ENCODE measurements at regions not wholly inside any gene's neighbourhood (a gene's known extent, or its start where the extent isn't known, plus 50 kb on each side); places are given as distances from the start of the nearest gene placed in this dataset.
A peak's percentile ranks its signal among the peaks of the same experiment; 100 is the strongest.
"Not testable (repeated sequence)": the region's sequence is repeated elsewhere in the genome, so short reads cannot be mapped to it uniquely, and the experiment has no call there.

DNA sequence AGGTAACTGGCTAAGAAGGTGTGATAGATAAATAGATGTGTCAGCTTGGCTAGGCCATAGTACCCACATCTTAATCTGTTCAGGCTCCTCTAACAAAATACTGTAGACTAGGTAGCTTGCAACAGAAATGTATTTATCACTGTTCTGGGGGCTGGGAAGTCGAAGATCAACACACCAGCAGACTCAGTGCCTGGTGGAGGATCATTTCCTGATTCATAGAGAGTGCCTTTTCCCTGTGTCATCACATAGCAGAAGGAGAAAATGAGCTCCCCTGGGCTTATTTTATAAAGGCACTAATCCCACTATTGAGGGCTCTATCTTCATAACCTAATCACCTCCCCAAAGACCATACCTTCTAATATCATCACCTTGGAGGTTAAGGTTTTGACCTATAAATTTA lies 532.7 kb upstream of the OLFM3 start:
- no peak for DNase-seq (ENCODE audit: low read depth)

DNA sequence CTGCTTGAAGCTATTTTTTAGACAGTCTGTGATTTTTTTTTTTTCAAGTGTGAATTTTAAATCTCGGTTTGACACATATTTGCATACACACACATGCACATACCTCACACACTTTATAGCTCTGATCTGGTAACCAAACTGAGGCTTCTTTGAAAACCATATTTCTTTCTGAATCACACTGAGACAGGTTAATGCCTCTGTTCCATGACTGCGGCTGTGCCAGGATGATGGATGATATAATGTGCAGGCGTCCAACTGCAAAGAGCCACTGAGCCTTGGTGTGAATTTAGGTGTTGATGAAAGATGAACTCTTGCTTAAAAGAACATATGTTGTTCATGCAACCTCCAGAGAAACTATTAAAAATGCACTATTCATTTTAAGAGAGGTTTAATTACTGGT lies 504.0 kb upstream of the OLFM3 start:
- no peak for DNase-seq (ENCODE audit: low read depth)

GRCh38 chr1:102498929-102499328 lies 502.2 kb upstream of the OLFM3 start:
- no peak for DNase-seq (ENCODE audit: low read depth)

- DNase-seq (ENCODE audit: low read depth), result not testable (repeated sequence)
Observed at GRCh38 chr1:102497810-102498209, 501.1 kb upstream of the OLFM3 start.

- DNase-seq (ENCODE audit: low read depth), result peak; percentile 8
Observed at GRCh38 chr1:102472520-102472919, 475.8 kb upstream of the OLFM3 start.

DNA sequence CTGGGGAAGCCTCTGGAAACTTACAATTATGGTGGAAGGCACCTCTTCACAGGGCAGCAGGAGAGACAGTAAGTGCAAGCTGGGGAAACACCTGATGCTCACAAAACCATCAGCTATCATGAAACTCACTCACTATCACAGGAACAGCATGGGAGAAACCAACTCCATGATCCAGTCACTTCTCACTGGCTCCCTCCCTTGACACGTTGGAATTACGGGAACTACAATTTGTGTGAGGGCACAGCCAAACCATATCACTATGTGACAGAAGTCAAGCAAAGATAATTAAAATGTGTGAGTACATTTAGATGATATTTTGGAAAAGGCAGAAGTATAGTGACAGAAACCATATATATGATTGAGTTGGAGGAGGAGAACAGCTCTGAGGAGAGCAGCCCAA lies 474.0 kb upstream of the OLFM3 start:
- no peak for DNase-seq (ENCODE audit: low read depth)

DNA sequence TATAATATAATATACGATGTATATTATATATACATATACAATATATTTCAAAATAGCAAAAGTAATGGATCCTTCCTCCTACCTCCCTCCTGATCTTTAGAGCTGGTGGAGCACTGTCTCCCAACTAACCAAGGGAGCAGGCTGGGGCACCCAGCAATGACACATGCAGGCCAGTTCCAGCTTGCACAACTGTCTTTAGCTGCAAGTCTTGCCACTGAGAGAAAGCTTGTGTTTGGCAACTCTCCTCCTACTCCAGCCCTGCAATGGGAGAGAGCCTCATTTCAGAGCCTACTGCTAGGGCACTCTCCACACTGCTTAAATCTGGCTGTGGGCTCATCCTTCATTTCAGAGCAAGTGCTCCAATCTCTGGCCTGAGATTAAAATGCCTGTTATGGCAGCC lies 469.8 kb upstream of the OLFM3 start:
- DNase-seq (ENCODE audit: low read depth), result no peak

DNA sequence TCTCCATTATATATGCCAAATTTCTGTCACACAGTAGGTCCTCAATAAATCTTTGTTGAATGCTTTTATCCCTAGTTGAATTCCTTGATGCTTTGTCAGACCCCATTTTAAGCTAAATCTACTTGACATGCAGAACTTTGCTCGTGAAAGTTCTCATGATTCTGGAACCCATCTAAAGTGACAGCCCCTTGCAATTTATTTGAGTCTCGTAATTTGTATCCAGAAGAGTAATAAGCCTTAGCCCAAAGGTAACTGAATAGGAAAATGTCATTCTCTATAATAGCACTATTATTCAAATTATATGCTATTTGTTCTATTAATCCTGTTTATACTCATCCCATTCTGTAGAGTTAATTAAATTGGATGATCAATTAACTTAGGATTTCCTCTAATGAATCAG lies 466.6 kb upstream of the OLFM3 start:
- no peak for DNase-seq (ENCODE audit: low read depth)

DNA sequence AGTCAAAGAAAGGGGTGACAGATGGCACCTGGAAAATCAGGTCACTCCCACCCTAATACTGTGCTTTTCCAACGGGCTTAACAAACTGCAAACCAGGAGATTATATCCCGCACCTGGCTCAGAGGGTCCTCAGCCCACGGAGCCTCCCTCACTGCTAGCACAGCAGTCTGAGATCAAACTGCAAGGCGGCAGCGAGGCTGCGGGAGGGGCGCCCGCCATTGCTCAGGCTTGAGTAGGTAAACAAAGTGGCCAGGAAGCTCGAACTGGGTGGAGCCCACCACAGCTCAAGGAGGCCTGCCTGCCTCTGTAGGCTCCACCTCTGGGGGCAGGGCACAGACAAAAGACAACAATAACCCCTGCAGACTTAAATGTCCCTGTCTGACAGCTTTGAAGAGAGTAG lies 445.6 kb upstream of the OLFM3 start:
- DNase-seq (ENCODE audit: low read depth), result not testable (repeated sequence)

- no peak for DNase-seq (ENCODE audit: low read depth)
Observed at GRCh38 chr1:102435483-102435882, 438.8 kb upstream of the OLFM3 start.

DNA sequence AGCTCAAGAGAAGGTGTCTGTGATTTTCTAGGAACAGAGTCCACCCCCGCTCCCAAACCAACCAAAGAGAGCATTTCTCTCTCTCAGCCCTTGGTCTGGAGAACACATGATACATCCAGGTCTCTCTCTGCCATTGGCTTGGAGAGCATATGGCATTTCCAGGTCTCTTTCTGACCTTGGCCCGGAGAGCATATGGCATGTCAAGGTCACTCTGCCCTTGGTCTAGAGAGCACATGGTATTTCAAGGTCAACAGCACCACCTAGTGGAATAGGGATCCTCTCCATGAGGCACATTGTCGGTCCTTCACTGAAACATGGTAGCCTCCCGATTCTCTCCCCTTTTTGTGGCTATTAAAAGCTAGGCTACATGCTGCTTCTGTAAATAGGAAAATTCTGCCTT lies 437.7 kb upstream of the OLFM3 start:
- DNase-seq (ENCODE audit: low read depth), result no peak

DNA sequence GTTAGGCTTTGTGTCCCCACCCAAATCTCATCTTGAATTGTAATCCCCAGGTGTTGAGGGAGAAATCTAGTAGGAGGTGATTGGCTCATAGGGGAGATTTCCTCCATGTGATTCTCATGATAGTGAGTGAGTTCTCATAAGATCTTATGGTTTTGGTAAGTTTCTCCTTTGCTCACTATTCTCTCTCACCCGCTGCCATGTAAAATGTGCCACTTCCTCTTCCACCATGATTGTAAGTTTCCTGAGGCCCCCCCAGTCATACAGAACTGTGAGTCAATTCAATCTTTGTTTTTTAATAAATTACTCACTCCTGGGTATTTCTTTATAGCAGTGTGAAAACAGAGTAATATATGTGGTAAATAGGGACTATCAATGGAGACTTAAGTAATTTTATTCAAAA lies 434.5 kb upstream of the OLFM3 start:
- DNase-seq (ENCODE audit: low read depth), result no peak

DNA sequence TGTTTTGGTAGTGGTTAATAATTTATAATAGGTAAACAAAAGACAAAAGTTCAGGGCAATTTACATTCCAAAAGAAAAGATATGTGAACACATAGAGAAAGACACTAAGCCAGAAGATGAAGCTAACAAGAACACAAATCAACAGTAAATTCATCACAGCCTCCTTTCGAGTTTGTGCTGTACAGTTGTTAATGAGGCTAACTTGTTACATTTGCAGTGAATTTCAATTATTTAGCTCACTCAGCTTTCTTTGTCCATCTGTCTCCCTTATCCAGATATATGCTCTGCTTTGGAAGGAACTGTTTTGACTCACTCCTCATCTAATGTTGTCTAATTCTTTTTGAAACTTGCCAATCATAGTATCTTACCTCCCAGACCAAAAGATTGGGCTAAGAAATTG lies 423.3 kb upstream of the OLFM3 start:
- no peak for DNase-seq (ENCODE audit: low read depth)
